WERI-Rb-1 (cell line): ENCODE measurements at regions not wholly inside any gene's neighbourhood (a gene's known extent, or its start where the extent isn't known, plus 50 kb on each side); places are given as distances from the start of the nearest gene placed in this dataset.

ENCODE experiments used
- DNase-seq: peaks from one replicate; pipeline ENCODE4 v3.0.0-alpha.2; 2020
- H3K27ac ChIP-seq: fragments of 250-450 bp; sonication (Bioruptor Pico); 2 replicates; pipeline ENCODE4 v1.5.1; 2020; ENCODE audit warnings: mild to moderate bottlenecking, moderate library complexity
- H3K27me3 ChIP-seq: fragments of 250-450 bp; sonication (Bioruptor Pico); 2 replicates; pipeline ENCODE4 v1.5.1; 2021; ENCODE audit warnings: mild to moderate bottlenecking, low read depth, moderate library complexity; ENCODE audit not compliant: insufficient read depth, severe bottlenecking
- H3K36me3 ChIP-seq: fragments of 250-450 bp; sonication (Bioruptor Pico); 2 replicates; pipeline ENCODE4 v1.5.1; 2020; ENCODE audit warnings: mild to moderate bottlenecking, moderate library complexity
- H3K4me3 ChIP-seq: 2 replicates; pipeline ENCODE4 v1.5.1; 2011; ENCODE audit warnings: low read depth, mild to moderate bottlenecking, control low read depth, low read length
- H3K9me3 ChIP-seq: fragments of 250-450 bp; sonication (Bioruptor Pico); 2 replicates; pipeline ENCODE4 v1.5.1; 2021; ENCODE audit warnings: mild to moderate bottlenecking, moderate library complexity; ENCODE audit not compliant: severe bottlenecking
- CTCF ChIP-seq: IDR thresholded peaks from 2 replicates; pipeline ENCODE4 v1.5.1; 2011; ENCODE audit warnings: low read depth, mild to moderate bottlenecking, control low read depth, inconsistent platforms, low read length

GRCh38 chr5:73346878-73347408, 101.6 kb downstream of the FOXD1 start:
- Histone ChIP-seq H3K9me3 (peaks cover 9% of the 10 kb centered on the region), H3K27ac (no peak overlapping the region), H3K27me3 (no peaks in the 10 kb centered on the region), H3K36me3 (no peaks in the 10 kb centered on the region), H3K4me3 (no peak overlapping the region)
- no peak for DNase-seq
- no peak for TF ChIP-seq CTCF

- Histone ChIP-seq H3K9me3 (peaks cover 9% of the 10 kb centered on the region), H3K36me3 (no peaks in the 10 kb centered on the region), H3K4me3 (no peak overlapping the region), H3K27me3 (no peaks in the 10 kb centered on the region), H3K27ac (no peak overlapping the region)
- no peak for TF ChIP-seq CTCF
- DNase-seq, result no peak
Measured at GRCh38 chr5:73344835-73345234, 103.7 kb downstream of the FOXD1 start.

GRCh38 chr5:73339711-73340110, 108.9 kb downstream of the FOXD1 start:
- no peak for TF ChIP-seq CTCF
- no peak for DNase-seq

GRCh38 chr5:73339051-73339575, 109.5 kb downstream of the FOXD1 start:
- H3K27ac ChIP-seq, result no peak overlapping the region

More at GRCh38 chr5:73339711-73340110, 108.9 kb downstream of the FOXD1 start:
- no peaks in the 10 kb centered on the region for H3K27me3 ChIP-seq
- H3K9me3 ChIP-seq, result no peaks in the 10 kb centered on the region
- H3K27ac ChIP-seq, result no peak overlapping the region
- H3K36me3 ChIP-seq, result no peaks in the 10 kb centered on the region
- no peak overlapping the region for H3K4me3 ChIP-seq

GRCh38 chr5:73338256-73339050, 110.1 kb downstream of the FOXD1 start:
- Histone ChIP-seq H3K9me3 (no peaks in the 10 kb centered on the region), H3K27me3 (no peaks in the 10 kb centered on the region), H3K27ac (no peak overlapping the region), H3K4me3 (no peak overlapping the region), H3K36me3 (no peaks in the 10 kb centered on the region)
- TF ChIP-seq CTCF, result no peak
- no peak for DNase-seq

More at GRCh38 chr5:73339051-73339575, 109.5 kb downstream of the FOXD1 start:
- H3K36me3 ChIP-seq, result no peaks in the 10 kb centered on the region
- no peak for TF ChIP-seq CTCF
- no peaks in the 10 kb centered on the region for H3K27me3 ChIP-seq
- no peak for DNase-seq
- H3K9me3 ChIP-seq, result no peaks in the 10 kb centered on the region
- H3K4me3 ChIP-seq, result no peak overlapping the region
